ENCODE measurements at regions not wholly inside any gene's neighbourhood (a gene's known extent, or its start where the extent isn't known, plus 50 kb on each side); places are given as distances from the start of the nearest gene placed in this dataset.

DNA sequence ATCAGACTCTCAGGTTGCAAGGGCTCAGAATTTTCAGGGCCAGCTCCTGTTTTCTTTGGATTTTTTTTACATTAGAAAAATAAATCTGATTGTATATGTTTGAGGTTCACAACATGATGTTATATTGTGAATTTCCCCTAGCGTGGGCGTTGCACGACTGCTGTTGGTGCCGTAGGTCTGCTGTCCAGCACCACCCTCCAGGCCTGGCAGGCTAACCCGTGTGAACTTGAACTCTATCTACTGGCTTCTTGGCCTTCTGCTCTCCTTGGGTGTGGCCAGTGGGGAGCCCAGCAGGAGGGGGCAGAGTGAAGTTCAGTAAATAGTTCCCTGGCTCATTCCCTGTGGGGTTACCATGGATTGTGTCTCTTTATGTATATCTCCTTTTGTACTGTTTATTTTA is 80.5 kb upstream of the RORA start:
- no peak overlapping the region for H3K4me2 ChIP-seq (ENCODE audit: low read length)
- H2AFZ ChIP-seq (ENCODE audit: low read depth, low read length) = no peak overlapping the region
- no peak overlapping the region for H3K27ac ChIP-seq (ENCODE audit: low read length)
- no peaks in the 10 kb centered on the region for H4K20me1 ChIP-seq (ENCODE audit: insufficient read depth)
- no peak overlapping the region for H3K4me3 ChIP-seq (ENCODE audit: low read length)
- no peaks in the 10 kb centered on the region for H3K9me3 ChIP-seq (ENCODE audit: low read length)
- no peak for TF ChIP-seq POLR2AphosphoS5 (IDR thresholded peaks at IDR 0.05)
- TF ChIP-seq, protein P1, sequence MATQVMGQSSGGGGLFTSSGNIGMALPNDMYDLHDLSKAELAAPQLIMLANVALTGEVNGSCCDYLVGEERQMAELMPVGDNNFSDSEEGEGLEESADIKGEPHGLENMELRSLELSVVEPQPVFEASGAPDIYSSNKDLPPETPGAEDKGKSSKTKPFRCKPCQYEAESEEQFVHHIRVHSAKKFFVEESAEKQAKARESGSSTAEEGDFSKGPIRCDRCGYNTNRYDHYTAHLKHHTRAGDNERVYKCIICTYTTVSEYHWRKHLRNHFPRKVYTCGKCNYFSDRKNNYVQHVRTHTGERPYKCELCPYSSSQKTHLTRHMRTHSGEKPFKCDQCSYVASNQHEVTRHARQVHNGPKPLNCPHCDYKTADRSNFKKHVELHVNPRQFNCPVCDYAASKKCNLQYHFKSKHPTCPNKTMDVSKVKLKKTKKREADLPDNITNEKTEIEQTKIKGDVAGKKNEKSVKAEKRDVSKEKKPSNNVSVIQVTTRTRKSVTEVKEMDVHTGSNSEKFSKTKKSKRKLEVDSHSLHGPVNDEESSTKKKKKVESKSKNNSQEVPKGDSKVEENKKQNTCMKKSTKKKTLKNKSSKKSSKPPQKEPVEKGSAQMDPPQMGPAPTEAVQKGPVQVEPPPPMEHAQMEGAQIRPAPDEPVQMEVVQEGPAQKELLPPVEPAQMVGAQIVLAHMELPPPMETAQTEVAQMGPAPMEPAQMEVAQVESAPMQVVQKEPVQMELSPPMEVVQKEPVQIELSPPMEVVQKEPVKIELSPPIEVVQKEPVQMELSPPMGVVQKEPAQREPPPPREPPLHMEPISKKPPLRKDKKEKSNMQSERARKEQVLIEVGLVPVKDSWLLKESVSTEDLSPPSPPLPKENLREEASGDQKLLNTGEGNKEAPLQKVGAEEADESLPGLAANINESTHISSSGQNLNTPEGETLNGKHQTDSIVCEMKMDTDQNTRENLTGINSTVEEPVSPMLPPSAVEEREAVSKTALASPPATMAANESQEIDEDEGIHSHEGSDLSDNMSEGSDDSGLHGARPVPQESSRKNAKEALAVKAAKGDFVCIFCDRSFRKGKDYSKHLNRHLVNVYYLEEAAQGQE (IDR thresholded peaks at IDR 0.05; ENCODE audit: borderline replicate concordance) = no peak
- no peak for TF ChIP-seq MXI1 (conservative IDR thresholded peaks at IDR 0.05; ENCODE audit: poor library complexity, severe bottlenecking)
- TF ChIP-seq RAD21 (conservative IDR thresholded peaks at IDR 0.05) = no peak
- no peak for TF ChIP-seq EP300 (conservative IDR thresholded peaks at IDR 0.05; ENCODE audit: poor library complexity, severe bottlenecking)
- TF ChIP-seq, protein P2, sequence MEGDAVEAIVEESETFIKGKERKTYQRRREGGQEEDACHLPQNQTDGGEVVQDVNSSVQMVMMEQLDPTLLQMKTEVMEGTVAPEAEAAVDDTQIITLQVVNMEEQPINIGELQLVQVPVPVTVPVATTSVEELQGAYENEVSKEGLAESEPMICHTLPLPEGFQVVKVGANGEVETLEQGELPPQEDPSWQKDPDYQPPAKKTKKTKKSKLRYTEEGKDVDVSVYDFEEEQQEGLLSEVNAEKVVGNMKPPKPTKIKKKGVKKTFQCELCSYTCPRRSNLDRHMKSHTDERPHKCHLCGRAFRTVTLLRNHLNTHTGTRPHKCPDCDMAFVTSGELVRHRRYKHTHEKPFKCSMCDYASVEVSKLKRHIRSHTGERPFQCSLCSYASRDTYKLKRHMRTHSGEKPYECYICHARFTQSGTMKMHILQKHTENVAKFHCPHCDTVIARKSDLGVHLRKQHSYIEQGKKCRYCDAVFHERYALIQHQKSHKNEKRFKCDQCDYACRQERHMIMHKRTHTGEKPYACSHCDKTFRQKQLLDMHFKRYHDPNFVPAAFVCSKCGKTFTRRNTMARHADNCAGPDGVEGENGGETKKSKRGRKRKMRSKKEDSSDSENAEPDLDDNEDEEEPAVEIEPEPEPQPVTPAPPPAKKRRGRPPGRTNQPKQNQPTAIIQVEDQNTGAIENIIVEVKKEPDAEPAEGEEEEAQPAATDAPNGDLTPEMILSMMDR (IDR thresholded peaks at IDR 0.05; ENCODE audit: poor library complexity, severe bottlenecking) = no peak
- TF ChIP-seq TAF1 (IDR thresholded peaks at IDR 0.05; ENCODE audit: low read depth) = no peak
- no peak for TF ChIP-seq EZH2 (IDR thresholded peaks at IDR 0.05; ENCODE audit: borderline replicate concordance, insufficient read depth, low read length, poor library complexity, severe bottlenecking)
- TF ChIP-seq SMC3 (conservative IDR thresholded peaks at IDR 0.05; ENCODE audit: poor library complexity) = no peak
- H3K27me3 ChIP-seq (ENCODE audit: insufficient read depth, low read depth, low read length) = no peaks in the 10 kb centered on the region
- H3K9me2 ChIP-seq (ENCODE audit: insufficient read depth, low read length) = no peaks in the 10 kb centered on the region
- peaks cover 3% of the 10 kb centered on the region for H3F3A ChIP-seq (ENCODE audit: insufficient read depth, low read length, poor library complexity, severe bottlenecking)
- H3K9ac ChIP-seq (ENCODE audit: low read length) = no peak overlapping the region
- H3K79me2 ChIP-seq (replicated peaks; ENCODE audit: insufficient read depth, low read length) = no peaks in the 10 kb centered on the region
- H3K36me3 ChIP-seq (ENCODE audit: insufficient read depth, low read length) = no peaks in the 10 kb centered on the region

DNA sequence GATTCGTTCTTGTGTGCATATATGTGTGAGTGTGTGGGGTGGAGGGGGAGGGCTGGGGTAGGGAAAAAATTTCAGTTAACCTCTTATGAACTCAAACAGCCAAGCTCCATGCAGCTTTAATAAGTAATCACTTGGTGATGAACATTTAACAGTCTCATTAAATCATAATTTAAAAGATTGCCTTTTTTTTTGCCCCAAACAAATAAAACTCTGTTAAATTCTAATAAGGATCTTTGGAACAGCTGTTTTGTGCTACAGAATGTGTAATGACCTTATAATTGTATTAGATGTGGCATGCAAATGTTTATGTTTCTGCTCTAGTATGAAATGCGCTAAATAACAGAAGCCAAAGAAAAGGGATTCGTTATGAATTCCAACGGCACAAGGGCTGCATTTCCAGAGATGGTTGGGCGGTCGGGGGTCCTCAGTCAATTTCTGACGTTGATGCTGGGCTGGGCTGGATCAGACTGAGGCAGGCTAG is 80.0 kb upstream of the RORA start:
- no peaks in the 10 kb centered on the region for H3K9me2 ChIP-seq (ENCODE audit: insufficient read depth, low read length)
- TF ChIP-seq EZH2 (IDR thresholded peaks at IDR 0.05; ENCODE audit: borderline replicate concordance, insufficient read depth, low read length, poor library complexity, severe bottlenecking) (no peak), MXI1 (conservative IDR thresholded peaks at IDR 0.05; ENCODE audit: poor library complexity, severe bottlenecking) (no peak), POLR2AphosphoS5 (IDR thresholded peaks at IDR 0.05) (no peak), RAD21 (conservative IDR thresholded peaks at IDR 0.05) (no peak), EP300 (conservative IDR thresholded peaks at IDR 0.05; ENCODE audit: poor library complexity, severe bottlenecking) (no peak), TAF1 (IDR thresholded peaks at IDR 0.05; ENCODE audit: low read depth) (no peak), SMC3 (conservative IDR thresholded peaks at IDR 0.05; ENCODE audit: poor library complexity) (no peak)
- TF ChIP-seq, protein P1 (IDR thresholded peaks at IDR 0.05; ENCODE audit: borderline replicate concordance) = no peak
- TF ChIP-seq, protein P2 (IDR thresholded peaks at IDR 0.05; ENCODE audit: poor library complexity, severe bottlenecking) = no peak
- H3K27me3 ChIP-seq (ENCODE audit: insufficient read depth, low read depth, low read length) = no peaks in the 10 kb centered on the region
- no peak overlapping the region for H2AFZ ChIP-seq (ENCODE audit: low read depth, low read length)
- no peaks in the 10 kb centered on the region for H3K9me3 ChIP-seq (ENCODE audit: low read length)
- H3K4me2 ChIP-seq (ENCODE audit: low read length) = no peak overlapping the region
- H3K36me3 ChIP-seq (ENCODE audit: insufficient read depth, low read length) = no peaks in the 10 kb centered on the region
- no peaks in the 10 kb centered on the region for H4K20me1 ChIP-seq (ENCODE audit: insufficient read depth)
- H3K27ac ChIP-seq (ENCODE audit: low read length) = no peak overlapping the region
- H3K79me2 ChIP-seq (replicated peaks; ENCODE audit: insufficient read depth, low read length) = no peaks in the 10 kb centered on the region
- peaks cover 3% of the 10 kb centered on the region for H3F3A ChIP-seq (ENCODE audit: insufficient read depth, low read length, poor library complexity, severe bottlenecking)
- H3K4me3 ChIP-seq (ENCODE audit: low read length) = no peak overlapping the region
- no peak overlapping the region for H3K9ac ChIP-seq (ENCODE audit: low read length)

All from neural cell (in vitro differentiated cells).